B cell (primary cell): ENCODE measurements at regions not wholly inside any gene's neighbourhood (a gene's known extent, or its start where the extent isn't known, plus 50 kb on each side); places are given as distances from the start of the nearest gene placed in this dataset.

Experiments used
- ATAC-seq: fragments of 200-7000 bp; cut with Tn5 transposase; one replicate; pipeline ENCODE4 v1.10.0; 2021; ENCODE audit warnings: low read depth, mild to moderate bottlenecking, moderate number of reproducible peaks, moderate library complexity
- CTCF ChIA-PET: fragments of 350-600 bp; sonication (Branson Sonifier 250); formaldehyde crosslinking; loops from one replicate; lab custom pipeline; 2021; ENCODE audit warnings: antibody characterized with exemption, inconsistent platforms; lab: Charles Lee
- POLR2A ChIA-PET: fragments of 350-600 bp; sonication (Branson Sonifier 250); formaldehyde crosslinking; loops from one replicate; lab custom pipeline; 2021; ENCODE audit warnings: antibody characterized with exemption; lab: Charles Lee
- DNase-seq: peaks from one replicate; pipeline ENCODE4 v3.0.0; 2013
- H2AFZ ChIP-seq: 2 replicates; pipeline ENCODE4 v1.6.1; 2012; ENCODE audit warnings: mild to moderate bottlenecking, low read depth, low read length; ENCODE audit not compliant: insufficient read depth, poor library complexity, severe bottlenecking
- H3K27ac ChIP-seq, 2 donors: 1 replicate in 1 of 2; 2 replicates in 1 of 2; pipeline ENCODE4 v1.5.1; 2012 to 2013; ENCODE audit warnings: low read length in 2 of 2, mild to moderate bottlenecking in 2 of 2, moderate library complexity in 1 of 2
- H3K27me3 ChIP-seq, 4 experiments: fragments of 200-600 bp in 1 of 4; sonication (generic) in 1 of 4; replicated peaks in 1 of 4; 1 replicate in 2 of 4; 2 replicates in 2 of 4; pipeline versions ENCODE4 v1.6.1 to v1.7.0; 2013 to 2016; ENCODE audit warnings: low read length in 3 of 4, mild to moderate bottlenecking in 2 of 4, mixed read lengths in 1 of 4, moderate library complexity in 1 of 4; ENCODE audit not compliant: insufficient read depth in 4 of 4, control insufficient read depth in 3 of 4; ENCODE audit errors: control extremely low read depth in 1 of 4
- H3K36me3 ChIP-seq, 2 experiments: replicated peaks in 1 of 2; 1 replicate in 1 of 2; 2 replicates in 1 of 2; pipeline versions ENCODE4 v1.6.1 to v1.7.1; 2013; ENCODE audit warnings: low read length in 1 of 2; ENCODE audit not compliant: insufficient read depth in 2 of 2, control insufficient read depth in 1 of 2; ENCODE audit errors: control extremely low read depth in 1 of 2, extremely low read depth in 1 of 2
- H3K4me1 ChIP-seq, 2 donors: fragments of 200-600 bp in 1 of 2; sonication (generic) in 1 of 2; 1 replicate in 1 of 2; 2 replicates in 1 of 2; pipeline versions ENCODE4 v1.5.1 to v1.6.1; 2013 to 2017; ENCODE audit warnings: low read length in 2 of 2; ENCODE audit not compliant: control insufficient read depth in 2 of 2, insufficient read depth in 2 of 2
- H3K4me2 ChIP-seq: replicated peaks from 2 replicates; pipeline ENCODE3; 2012; ENCODE audit warnings: mild to moderate bottlenecking, low read depth, low read length; ENCODE audit not compliant: poor library complexity, severe bottlenecking
- H3K4me3 ChIP-seq, 5 experiments: fragments of 200-600 bp in 1 of 5; sonication (generic) in 1 of 5; 1 replicate in 3 of 5; 2 replicates in 2 of 5; pipeline versions ENCODE4 v1.5.1 to v1.7.0; 2011 to 2016; ENCODE audit warnings: low read length in 4 of 5, mild to moderate bottlenecking in 4 of 5, low read depth in 2 of 5, control low read depth in 1 of 5, moderate library complexity in 1 of 5; ENCODE audit not compliant: insufficient read depth in 1 of 5; ENCODE audit errors: control extremely low read depth in 1 of 5, extremely low read depth in 1 of 5
- H3K79me2 ChIP-seq: fragments of 200-600 bp; sonication (generic); one replicate; pipeline ENCODE4 v1.6.0; 2016; ENCODE audit warnings: low read length; ENCODE audit not compliant: control insufficient read depth, insufficient read depth
- H3K9ac ChIP-seq: fragments of 200-600 bp; sonication (generic); 2 replicates; pipeline ENCODE4 v1.6.1; 2017; ENCODE audit warnings: mild to moderate bottlenecking, low read length, moderate library complexity
- H3K9me3 ChIP-seq, 3 donors: one replicate each; pipeline versions ENCODE4 v1.6.1 to v1.7.1; 2013; ENCODE audit warnings: low read length in 2 of 3; ENCODE audit not compliant: control insufficient read depth in 2 of 3, insufficient read depth in 1 of 3; ENCODE audit errors: control extremely low read depth in 1 of 3
- H4K20me1 ChIP-seq: 2 replicates; pipeline ENCODE4 v1.6.0; 2012; ENCODE audit warnings: mild to moderate bottlenecking, low read length; ENCODE audit not compliant: insufficient read depth, control insufficient read depth, poor library complexity, severe bottlenecking
- H3K27ac Mint-ChIP-seq: one replicate; pipeline ENCODE4 v1.8.0; 2021; ENCODE audit warnings: mixed read lengths
- H3K27me3 Mint-ChIP-seq: one replicate; pipeline ENCODE4 v1.8.0; 2021; ENCODE audit warnings: mixed read lengths
- H3K4me1 Mint-ChIP-seq: one replicate; pipeline ENCODE4 v1.8.0; 2021; ENCODE audit warnings: mixed read lengths
- H3K4me3 Mint-ChIP-seq: one replicate; pipeline ENCODE4 v1.8.0; 2021; ENCODE audit warnings: mixed read lengths
- H3K9me3 Mint-ChIP-seq: one replicate; pipeline ENCODE4 v1.8.0; 2022; ENCODE audit warnings: mixed read lengths; ENCODE audit not compliant: insufficient read depth
- EZH2 ChIP-seq: IDR thresholded peaks from 2 replicates; pipeline ENCODE4 v1.6.1; 2012; ENCODE audit warnings: borderline replicate concordance, low read depth, mild to moderate bottlenecking, moderate library complexity, low read length; ENCODE audit not compliant: insufficient read depth, poor library complexity, severe bottlenecking
- WGBS: methylation state at CpG from one replicate; pipeline ENCODE4 v1.1.5; 2013; ENCODE audit warnings: missing lambda C conversion rate; ENCODE audit not compliant: insufficient coverage; 5-methylcytosine and 5-hydroxymethylcytosine counted together
- intact Hi-C: fragments of 100-400 bp; cut with micrococcal nuclease; formaldehyde crosslinking; loops from one replicate; pipeline ENCODE4 v1.10.0; 2022
- TF ChIP-seq, protein P1 (sequence below): fragments of 200-600 bp; IDR thresholded peaks from one replicate; pipeline ENCODE4 v1.8.0; 2022; ENCODE audit warnings: antibody characterized with exemption, mild to moderate bottlenecking

GRCh38 chr1:59081795-59082194 is 215.1 kb upstream of the FGGY start:
- DNase-seq (no peak), ATAC-seq (no peak)
- POLR2A ChIA-PET: no interaction called here
- H3K9me3 Mint-ChIP-seq: no peaks in the 10 kb centered on the region
- H4K20me1 ChIP-seq: no peaks in the 10 kb centered on the region
- no peak overlapping the region for H2AFZ ChIP-seq
- no peaks in the 10 kb centered on the region for H3K36me3 ChIP-seq
- no peak overlapping the region for H3K4me3 ChIP-seq
- peaks cover 7 to 11% of the 10 kb centered on the region in 2 donors for H3K4me1 ChIP-seq
- no peak for TF ChIP-seq EZH2
- TF ChIP-seq, protein P1, sequence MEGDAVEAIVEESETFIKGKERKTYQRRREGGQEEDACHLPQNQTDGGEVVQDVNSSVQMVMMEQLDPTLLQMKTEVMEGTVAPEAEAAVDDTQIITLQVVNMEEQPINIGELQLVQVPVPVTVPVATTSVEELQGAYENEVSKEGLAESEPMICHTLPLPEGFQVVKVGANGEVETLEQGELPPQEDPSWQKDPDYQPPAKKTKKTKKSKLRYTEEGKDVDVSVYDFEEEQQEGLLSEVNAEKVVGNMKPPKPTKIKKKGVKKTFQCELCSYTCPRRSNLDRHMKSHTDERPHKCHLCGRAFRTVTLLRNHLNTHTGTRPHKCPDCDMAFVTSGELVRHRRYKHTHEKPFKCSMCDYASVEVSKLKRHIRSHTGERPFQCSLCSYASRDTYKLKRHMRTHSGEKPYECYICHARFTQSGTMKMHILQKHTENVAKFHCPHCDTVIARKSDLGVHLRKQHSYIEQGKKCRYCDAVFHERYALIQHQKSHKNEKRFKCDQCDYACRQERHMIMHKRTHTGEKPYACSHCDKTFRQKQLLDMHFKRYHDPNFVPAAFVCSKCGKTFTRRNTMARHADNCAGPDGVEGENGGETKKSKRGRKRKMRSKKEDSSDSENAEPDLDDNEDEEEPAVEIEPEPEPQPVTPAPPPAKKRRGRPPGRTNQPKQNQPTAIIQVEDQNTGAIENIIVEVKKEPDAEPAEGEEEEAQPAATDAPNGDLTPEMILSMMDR: no peak
- intact Hi-C loops: no loop called here
- H3K27ac Mint-ChIP-seq: no peak overlapping the region
- no peaks in the 10 kb centered on the region for H3K27me3 ChIP-seq
- H3K4me2 ChIP-seq: no peak overlapping the region
- CTCF ChIA-PET: no interaction called here
- H3K9me3 ChIP-seq: no peaks in the 10 kb centered on the region
- no peaks in the 10 kb centered on the region for H3K27me3 Mint-ChIP-seq
- no peak overlapping the region for H3K27ac ChIP-seq
- no peak overlapping the region for H3K4me3 Mint-ChIP-seq
- peaks cover 13% of the 10 kb centered on the region for H3K4me1 Mint-ChIP-seq
- WGBS: no CpG with 5 or more reads among the region's 5 CpGs
- no peak overlapping the region for H3K9ac ChIP-seq
- no peaks in the 10 kb centered on the region for H3K79me2 ChIP-seq

DNA sequence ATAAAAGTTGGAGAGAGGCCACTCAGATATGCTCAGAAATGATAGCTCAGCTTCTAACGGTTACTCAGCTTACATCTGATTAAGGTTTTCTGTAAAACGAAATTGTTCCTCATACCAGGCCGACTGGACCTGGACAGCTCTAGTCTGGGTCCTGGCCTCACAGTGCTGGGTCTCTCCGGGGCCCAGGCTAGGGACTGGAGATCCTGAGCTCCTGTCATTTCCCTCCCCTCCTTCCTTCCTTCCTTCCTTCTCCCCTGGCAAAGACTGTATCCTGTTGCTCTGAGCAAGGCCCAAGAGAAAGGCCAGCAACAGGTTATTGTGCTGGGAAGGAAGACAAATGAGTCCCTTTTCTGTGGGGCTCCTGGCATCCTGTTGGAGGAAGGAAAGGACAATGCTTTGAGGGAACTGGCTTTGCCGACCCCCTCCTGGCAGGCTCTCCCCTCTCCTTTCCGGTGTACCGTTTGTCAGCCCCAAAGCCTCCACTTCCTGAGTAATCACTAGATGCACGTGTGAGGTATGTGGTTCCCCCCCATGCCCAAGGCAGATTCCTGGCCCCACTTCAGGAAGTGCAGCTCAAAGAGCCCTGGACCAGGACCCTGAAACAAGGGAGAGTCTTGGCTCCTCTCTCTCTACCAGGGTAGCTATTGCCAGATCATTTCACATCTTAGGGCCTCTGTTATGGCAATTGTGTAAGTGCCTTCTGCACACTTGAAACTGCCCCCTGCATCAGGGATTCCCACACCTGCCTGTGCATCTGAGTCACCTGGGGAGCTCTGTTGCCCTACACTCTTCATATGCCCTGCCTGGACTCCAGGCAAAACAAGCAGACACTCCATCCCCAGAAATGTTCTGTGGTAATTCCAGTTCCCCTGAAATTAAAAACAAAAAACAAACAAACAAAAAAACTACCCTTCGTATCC is 212.7 kb upstream of the FGGY start:
- CTCF ChIA-PET: no interaction called here

More for the DNA sequence above, 212.7 kb upstream of the FGGY start:
- Histone ChIP-seq H3K27ac (no peak overlapping the region), H3K36me3 (no peaks in the 10 kb centered on the region), H2AFZ (peak overlapping the region; percentile 38), H3K27me3 (no peaks in the 10 kb centered on the region), H3K4me1 (peaks cover 7% of the 10 kb centered on the region in 2 donors), H3K9ac (no peak overlapping the region), H4K20me1 (no peaks in the 10 kb centered on the region), H3K79me2 (no peaks in the 10 kb centered on the region), H3K4me2 (no peak overlapping the region), H3K4me3 (no peak overlapping the region), H3K9me3 (peaks cover 0 to 6% (median 1%) of the 10 kb centered on the region in 3 donors)
- Mint-ChIP-seq H3K4me3 (no peak overlapping the region), H3K9me3 (no peaks in the 10 kb centered on the region), H3K27ac (no peak overlapping the region), H3K4me1 (peaks cover 7% of the 10 kb centered on the region), H3K27me3 (no peaks in the 10 kb centered on the region)
- intact Hi-C loops: no loop called here
- WGBS: 16% methylated on average over 5 of the region's 9 CpGs
- POLR2A ChIA-PET: no interaction called here
- no peak for DNase-seq
- no peak for ATAC-seq
- TF ChIP-seq EZH2: no peak
- TF ChIP-seq, protein P1: no peak
